ENCODE measurements at regions not wholly inside any gene's neighbourhood (a gene's known extent, or its start where the extent isn't known, plus 50 kb on each side); places are given as distances from the start of the nearest gene placed in this dataset.

DNA sequence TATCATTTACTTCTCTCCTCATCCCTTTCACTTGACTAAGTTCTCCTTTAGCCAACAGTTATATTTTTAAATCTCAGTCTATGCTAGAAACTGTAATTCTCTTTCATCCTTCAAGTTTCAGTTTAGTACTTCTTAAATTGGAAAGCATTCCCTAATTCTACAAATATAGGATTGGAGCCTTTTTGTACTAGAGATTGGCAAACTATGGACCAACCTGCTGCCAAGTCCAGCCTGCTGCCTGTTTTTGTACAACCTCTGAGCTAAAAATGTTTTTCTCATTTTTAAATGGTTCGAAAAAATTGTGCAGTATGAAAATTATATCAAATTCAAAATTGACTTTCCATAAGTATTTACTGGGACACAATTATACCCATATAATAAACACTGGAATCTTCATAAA is 1381.5 kb upstream of the SPRY2 start:
- no peak for DNase-seq

- no peak for DNase-seq
These were observed 1380.5 kb upstream of the SPRY2 start for GRCh38 chr13:81721400-81721799.

GRCh38 chr13:81714513-81714912 is 1373.6 kb upstream of the SPRY2 start:
- DNase-seq, result no peak

DNA sequence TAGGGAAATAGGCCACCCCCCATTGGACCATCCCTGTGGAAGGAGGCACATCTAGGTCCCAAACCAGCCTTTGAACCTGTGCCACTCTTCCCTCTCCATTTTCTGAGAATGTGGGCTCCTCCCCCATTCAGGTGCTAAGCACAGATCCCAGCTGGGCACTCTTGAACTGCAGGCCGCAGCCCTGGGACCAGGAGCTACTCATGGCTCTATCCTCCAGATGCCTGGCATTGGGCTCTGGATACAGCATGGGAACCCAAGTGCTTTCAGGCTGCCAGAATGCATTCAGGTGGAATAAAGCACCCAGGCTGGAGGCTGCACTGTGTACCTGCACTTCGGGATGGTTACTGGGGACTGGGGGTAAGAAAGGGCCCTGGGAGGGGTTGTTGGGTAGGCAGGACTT is 1372.3 kb upstream of the SPRY2 start:
- DNase-seq, result no peak

DNA sequence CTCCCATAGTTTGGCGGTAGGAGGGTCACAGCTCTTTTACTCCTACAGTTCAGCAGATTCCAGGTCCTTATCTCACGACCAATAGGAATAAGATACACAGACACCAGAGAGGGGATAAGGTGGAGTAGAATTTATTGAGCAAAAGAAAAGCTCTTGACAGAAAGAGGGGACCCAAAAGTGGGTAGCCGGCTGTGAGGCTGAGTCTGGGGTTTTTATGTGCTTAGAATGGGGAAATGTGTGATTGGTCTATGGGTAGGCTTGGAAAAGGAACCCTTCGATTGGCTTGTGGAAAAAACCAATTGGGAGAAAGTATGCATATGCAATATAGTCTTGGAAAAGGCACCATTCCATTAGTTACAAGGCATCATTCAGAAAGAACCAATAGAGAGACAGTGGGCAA is 1356.9 kb upstream of the SPRY2 start:
- no peak for DNase-seq

DNA sequence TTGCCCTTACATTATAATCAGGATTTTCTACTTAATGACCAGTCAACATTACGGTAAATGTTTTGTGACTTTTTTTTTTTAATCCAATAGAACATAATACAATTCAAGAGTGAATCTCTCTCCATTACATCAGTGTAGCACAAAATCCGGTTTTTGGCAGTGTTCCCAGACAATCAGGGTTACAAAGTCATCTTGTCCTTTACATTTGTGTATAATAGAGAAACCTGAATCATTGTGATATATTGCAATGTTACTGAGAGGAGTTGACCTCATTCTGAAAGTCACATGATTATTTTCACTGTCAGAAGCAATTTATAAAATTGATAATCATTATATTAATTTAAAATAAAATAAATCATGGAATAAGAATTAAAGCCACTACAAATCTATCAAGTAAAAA is 1346.0 kb upstream of the SPRY2 start:
- DNase-seq, result no peak

- no peak for DNase-seq
These were observed 1342.6 kb upstream of the SPRY2 start for GRCh38 chr13:81683521-81683920.

DNA sequence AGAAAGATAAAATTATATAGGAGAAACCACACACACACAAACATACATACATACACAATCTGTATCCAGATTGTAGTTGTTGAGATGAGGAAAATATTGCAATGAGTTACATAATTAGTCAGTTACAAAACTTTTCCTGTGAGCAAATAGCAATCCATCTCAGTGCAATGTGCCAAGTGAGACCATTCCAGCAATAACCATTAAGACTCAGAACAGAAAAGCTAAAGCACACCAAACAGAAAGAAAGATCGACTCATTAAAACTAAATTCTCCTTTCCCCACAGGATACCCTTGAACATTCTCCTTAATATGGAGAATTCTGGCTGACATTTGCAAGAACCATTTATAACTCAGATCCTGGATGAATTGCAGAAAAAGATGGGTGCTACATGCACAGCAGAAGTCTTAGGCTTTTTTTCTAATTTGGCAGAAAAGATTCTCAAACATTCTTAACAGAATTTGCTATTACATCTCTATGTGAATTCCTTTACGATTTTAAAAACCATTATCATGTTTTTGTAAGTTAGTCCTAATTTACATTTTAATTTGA is 1341.2 kb upstream of the SPRY2 start:
- no peak for DNase-seq

DNA sequence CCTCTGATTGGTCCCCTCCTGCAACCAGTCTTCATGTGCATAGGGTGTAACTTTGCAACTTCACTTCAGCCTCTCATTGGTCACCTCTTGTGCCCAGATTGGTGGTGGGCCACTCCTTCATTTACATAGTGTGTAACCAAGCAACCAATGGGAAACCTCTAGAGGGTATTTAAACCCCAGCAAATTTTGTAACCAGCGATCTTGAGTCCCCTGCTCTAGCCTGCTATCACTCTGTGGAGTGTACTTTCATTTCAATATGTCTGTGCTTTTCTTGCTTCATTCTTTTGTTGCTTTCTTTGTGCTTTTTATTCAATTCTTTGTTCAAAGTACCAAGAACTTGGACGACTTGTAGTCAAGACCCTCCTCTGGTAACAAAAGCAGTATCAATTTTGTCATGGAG is 1336.9 kb upstream of the SPRY2 start:
- DNase-seq, result no peak

DNA sequence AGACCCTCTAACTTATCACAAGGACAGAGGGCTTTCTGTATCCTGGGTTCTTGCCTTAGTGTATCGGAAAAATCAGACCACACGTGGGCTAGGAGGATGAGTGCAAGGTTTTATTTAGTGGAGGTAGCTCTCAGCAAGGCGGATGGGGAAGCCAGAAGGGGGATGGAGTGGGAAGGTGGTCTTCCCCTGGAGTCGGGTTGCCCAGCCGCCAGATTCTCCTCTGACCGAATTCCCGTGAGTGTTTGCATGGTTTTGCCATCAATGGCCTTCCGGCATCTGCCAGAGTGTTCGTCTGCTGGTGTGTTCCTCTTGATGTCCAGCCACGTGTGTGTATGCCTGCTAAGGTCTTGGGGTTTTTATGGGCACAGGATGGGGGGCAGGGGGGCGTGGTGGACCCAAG is 1335.1 kb upstream of the SPRY2 start:
- no peak for DNase-seq

- no peak for DNase-seq
These were observed 1330.1 kb upstream of the SPRY2 start for GRCh38 chr13:81671064-81671463.

- no peak for DNase-seq
These were observed 1329.1 kb upstream of the SPRY2 start for GRCh38 chr13:81670048-81670447.

DNA sequence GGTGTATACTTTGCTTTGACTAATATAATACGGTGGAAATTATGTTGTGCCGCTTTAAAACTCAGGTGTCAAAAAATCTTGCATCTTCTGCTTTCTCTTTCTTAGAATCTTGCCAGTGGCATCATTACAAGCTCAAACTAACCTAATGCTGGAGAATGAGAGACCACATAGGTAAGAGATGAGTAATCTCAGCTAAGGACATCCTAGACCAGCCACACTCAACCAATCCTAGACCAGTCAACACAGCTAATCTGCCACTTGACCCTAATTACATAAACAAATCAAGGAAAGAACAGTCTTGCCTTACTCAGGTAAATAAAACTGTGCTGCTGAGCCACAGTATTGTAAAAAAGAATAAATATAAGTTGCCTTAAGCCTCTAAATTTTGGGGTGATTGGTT is 1323.9 kb upstream of the SPRY2 start:
- DNase-seq, result no peak

- DNase-seq, result no peak
These were observed 1319.1 kb upstream of the SPRY2 start for GRCh38 chr13:81659984-81660383.

GRCh38 chr13:81658598-81659370 is 1317.9 kb upstream of the SPRY2 start:
- DNase-seq, result no peak

GRCh38 chr13:81639984-81640582 is 1299.2 kb upstream of the SPRY2 start:
- no peak for DNase-seq

DNA sequence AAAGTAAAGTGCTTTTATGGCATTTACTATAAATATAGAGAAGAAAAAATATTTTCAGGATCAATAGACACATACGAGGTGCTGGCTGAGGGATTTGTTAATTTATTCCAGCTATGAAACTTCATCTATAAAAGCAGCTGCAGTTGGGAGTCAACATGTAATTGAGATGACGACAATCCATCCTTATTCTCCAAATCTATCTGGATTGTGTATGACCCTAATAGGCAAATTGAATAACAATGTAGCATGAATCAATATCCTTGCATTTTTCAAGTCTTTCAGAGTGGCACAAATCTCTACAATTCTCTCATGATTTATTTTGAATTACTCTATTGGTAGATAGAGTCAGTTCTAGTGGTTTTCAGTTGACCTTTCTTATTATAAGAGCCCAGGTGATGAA is 1296.5 kb upstream of the SPRY2 start:
- DNase-seq, result no peak

GRCh38 chr13:81636120-81636519 is 1295.2 kb upstream of the SPRY2 start:
- DNase-seq, result no peak

DNA sequence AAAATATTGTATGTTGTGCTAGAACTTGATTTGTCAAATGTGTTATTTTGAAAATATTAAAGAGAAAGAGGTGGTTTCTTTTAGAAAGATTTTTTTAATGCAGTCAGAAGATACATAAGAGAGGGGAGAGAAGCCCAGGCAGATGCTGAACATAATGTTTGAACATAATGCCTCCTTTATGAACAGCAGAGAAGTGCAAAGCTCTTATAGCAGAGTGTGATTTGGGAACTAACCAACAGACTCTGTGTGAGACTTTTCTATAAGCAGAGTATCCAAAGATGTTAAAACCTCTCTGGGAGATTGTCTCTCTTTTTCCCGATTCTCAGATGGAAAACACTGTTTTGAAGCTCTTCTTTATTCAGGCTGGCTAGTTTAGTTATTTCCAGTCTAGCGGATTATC is 1274.1 kb upstream of the SPRY2 start:
- DNase-seq, result no peak

DNA sequence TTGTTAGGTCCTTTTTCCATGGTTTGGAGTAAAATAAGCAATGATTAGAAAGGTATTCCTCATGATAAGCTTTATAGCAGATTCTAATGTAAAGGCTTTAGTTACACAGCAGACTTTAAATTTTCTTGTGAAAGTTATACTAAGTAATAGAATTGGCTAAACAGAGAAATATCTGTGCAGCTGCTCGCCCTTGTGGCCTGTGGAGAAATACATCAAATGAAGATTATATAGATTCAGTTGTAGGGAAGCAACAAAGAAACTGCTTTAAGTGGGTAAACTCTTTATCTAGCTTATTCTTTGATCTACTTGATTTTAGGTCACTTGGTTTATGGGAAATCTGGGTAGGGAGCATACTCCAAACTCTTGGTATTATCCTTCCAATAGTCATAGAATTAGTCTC is 1269.7 kb upstream of the SPRY2 start:
- DNase-seq, result no peak

DNA sequence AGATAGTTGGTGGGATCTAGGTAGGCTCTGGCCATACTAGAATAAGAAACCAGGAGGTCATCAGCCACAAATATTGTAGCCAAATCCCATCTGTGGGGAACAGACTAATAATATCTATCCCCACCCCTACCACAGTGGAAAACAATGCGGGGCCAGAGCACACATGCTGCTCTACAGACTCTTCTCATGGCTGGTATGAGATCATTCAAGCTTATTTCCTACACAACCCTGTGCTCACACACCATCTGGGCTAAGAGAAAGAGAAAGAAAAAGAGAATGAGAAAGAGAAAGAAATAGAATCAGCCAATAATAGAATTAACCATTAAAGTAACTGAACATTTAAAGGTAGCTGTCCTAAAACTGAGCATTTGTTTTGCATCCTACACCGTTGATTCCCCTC is 1268.4 kb upstream of the SPRY2 start:
- DNase-seq, result no peak

- DNase-seq, result no peak
These were observed 1265.1 kb upstream of the SPRY2 start for GRCh38 chr13:81606074-81606473.

GRCh38 chr13:81602241-81602640 is 1261.3 kb upstream of the SPRY2 start:
- no peak for DNase-seq

- no peak for DNase-seq
These were observed 1256.2 kb upstream of the SPRY2 start for GRCh38 chr13:81597101-81597500.

Measured in activated gamma-delta T cell (primary cell).